ENCODE measurements at regions not wholly inside any gene's neighbourhood (a gene's known extent, or its start where the extent isn't known, plus 50 kb on each side); places are given as distances from the start of the nearest gene placed in this dataset.

- no peak overlapping the region for H3K4me3 ChIP-seq (ENCODE audit: low read length)
- no peaks in the 10 kb centered on the region for H3K36me3 ChIP-seq (ENCODE audit: control insufficient read depth, insufficient read depth, low read length)
- H4K8ac ChIP-seq (ENCODE audit: low read depth, low read length): no peak overlapping the region
- no peak overlapping the region for H3K56ac ChIP-seq (ENCODE audit: low read length)
- H3K23ac ChIP-seq (ENCODE audit: low read length): no peak overlapping the region
- no peak overlapping the region for H2AK5ac ChIP-seq (ENCODE audit: low read length)
- H3K4ac ChIP-seq (ENCODE audit: low read depth, low read length): no peak overlapping the region
- H3K27ac ChIP-seq (ENCODE audit: low read depth, low read length): no peak overlapping the region
- no peak for DNase-seq
- H2BK15ac ChIP-seq (replicated peaks; ENCODE audit: low read depth): no peak overlapping the region
- no peaks in the 10 kb centered on the region for H3K79me2 ChIP-seq (ENCODE audit: control insufficient read depth, insufficient read depth, low read length)
- no CpG with 5 or more reads among the region's 14 CpGs for WGBS (ENCODE audit: extremely low coverage, insufficient coverage, low lambda C conversion rate)
- no peak overlapping the region for H4K5ac ChIP-seq (ENCODE audit: low read length)
- H3K18ac ChIP-seq (ENCODE audit: low read length): no peak overlapping the region
- no peak overlapping the region for H2BK5ac ChIP-seq (ENCODE audit: low read length)
- H3K4me2 ChIP-seq (ENCODE audit: low read length): no peak overlapping the region
- H3K9ac ChIP-seq (ENCODE audit: low read length): no peak overlapping the region
- H3K79me1 ChIP-seq (ENCODE audit: low read length): no peaks in the 10 kb centered on the region
- H2BK120ac ChIP-seq (ENCODE audit: low read depth, low read length): no peak overlapping the region
- H3K4me1 ChIP-seq (ENCODE audit: control insufficient read depth, low read depth, low read length): no peaks in the 10 kb centered on the region
- no peaks in the 10 kb centered on the region for H3K27me3 ChIP-seq (ENCODE audit: insufficient read depth, low read length, poor library complexity)
Measured at GRCh38 chr1:31521761-31522555, 54.4 kb upstream of the TINAGL1 start.

GRCh38 chr1:31522556-31522845 is 53.8 kb upstream of the TINAGL1 start:
- no peak overlapping the region for H3K4me3 ChIP-seq (ENCODE audit: low read length)
- no peaks in the 10 kb centered on the region for H3K79me1 ChIP-seq (ENCODE audit: low read length)
- no peaks in the 10 kb centered on the region for H3K4me1 ChIP-seq (ENCODE audit: control insufficient read depth, low read depth, low read length)
- no peaks in the 10 kb centered on the region for H3K36me3 ChIP-seq (ENCODE audit: control insufficient read depth, insufficient read depth, low read length)
- no peaks in the 10 kb centered on the region for H3K79me2 ChIP-seq (ENCODE audit: control insufficient read depth, insufficient read depth, low read length)
- H2AK5ac ChIP-seq (ENCODE audit: low read length): no peak overlapping the region
- H3K18ac ChIP-seq (ENCODE audit: low read length): no peak overlapping the region
- H3K9ac ChIP-seq (ENCODE audit: low read length): no peak overlapping the region
- DNase-seq: no peak
- no CpG with 5 or more reads among the region's 5 CpGs for WGBS (ENCODE audit: extremely low coverage, insufficient coverage, low lambda C conversion rate)
- no peak overlapping the region for H3K27ac ChIP-seq (ENCODE audit: low read depth, low read length)
- no peak overlapping the region for H2BK120ac ChIP-seq (ENCODE audit: low read depth, low read length)
- no peak overlapping the region for H3K23ac ChIP-seq (ENCODE audit: low read length)
- no peak overlapping the region for H4K8ac ChIP-seq (ENCODE audit: low read depth, low read length)
- no peak overlapping the region for H3K56ac ChIP-seq (ENCODE audit: low read length)
- H2BK15ac ChIP-seq (replicated peaks; ENCODE audit: low read depth): no peak overlapping the region
- H3K4me2 ChIP-seq (ENCODE audit: low read length): no peak overlapping the region
- H4K5ac ChIP-seq (ENCODE audit: low read length): no peak overlapping the region
- H2BK5ac ChIP-seq (ENCODE audit: low read length): no peak overlapping the region
- H3K27me3 ChIP-seq (ENCODE audit: insufficient read depth, low read length, poor library complexity): no peaks in the 10 kb centered on the region
- no peak overlapping the region for H3K4ac ChIP-seq (ENCODE audit: low read depth, low read length)

- H2BK5ac ChIP-seq (ENCODE audit: low read length): no peak overlapping the region
- no peaks in the 10 kb centered on the region for H3K27me3 ChIP-seq (ENCODE audit: insufficient read depth, low read length, poor library complexity)
- H4K8ac ChIP-seq (ENCODE audit: low read depth, low read length): no peak overlapping the region
- no peak overlapping the region for H3K56ac ChIP-seq (ENCODE audit: low read length)
- H3K79me1 ChIP-seq (ENCODE audit: low read length): no peaks in the 10 kb centered on the region
- WGBS (ENCODE audit: extremely low coverage, insufficient coverage, low lambda C conversion rate): no CpG with 5 or more reads among the region's 1 CpG
- H3K4me1 ChIP-seq (ENCODE audit: control insufficient read depth, low read depth, low read length): no peaks in the 10 kb centered on the region
- no peaks in the 10 kb centered on the region for H3K79me2 ChIP-seq (ENCODE audit: control insufficient read depth, insufficient read depth, low read length)
- no peak overlapping the region for H3K27ac ChIP-seq (ENCODE audit: low read depth, low read length)
- H3K18ac ChIP-seq (ENCODE audit: low read length): no peak overlapping the region
- H3K4me2 ChIP-seq (ENCODE audit: low read length): no peak overlapping the region
- no peak for DNase-seq
- H2BK15ac ChIP-seq (replicated peaks; ENCODE audit: low read depth): no peak overlapping the region
- H3K4ac ChIP-seq (ENCODE audit: low read depth, low read length): no peak overlapping the region
- no peak overlapping the region for H3K4me3 ChIP-seq (ENCODE audit: low read length)
- H4K5ac ChIP-seq (ENCODE audit: low read length): no peak overlapping the region
- no peak overlapping the region for H3K9ac ChIP-seq (ENCODE audit: low read length)
- H2AK5ac ChIP-seq (ENCODE audit: low read length): no peak overlapping the region
- H2BK120ac ChIP-seq (ENCODE audit: low read depth, low read length): no peak overlapping the region
- H3K36me3 ChIP-seq (ENCODE audit: control insufficient read depth, insufficient read depth, low read length): no peaks in the 10 kb centered on the region
- no peak overlapping the region for H3K23ac ChIP-seq (ENCODE audit: low read length)
Measured at GRCh38 chr1:31523012-31523411, 53.3 kb upstream of the TINAGL1 start.

GRCh38 chr1:31523769-31524168 is 52.5 kb upstream of the TINAGL1 start:
- Histone ChIP-seq H4K8ac (ENCODE audit: low read depth, low read length) (no peak overlapping the region), H2BK120ac (ENCODE audit: low read depth, low read length) (no peak overlapping the region), H3K56ac (ENCODE audit: low read length) (no peak overlapping the region), H3K36me3 (ENCODE audit: control insufficient read depth, insufficient read depth, low read length) (no peaks in the 10 kb centered on the region), H4K5ac (ENCODE audit: low read length) (no peak overlapping the region), H3K4ac (ENCODE audit: low read depth, low read length) (no peak overlapping the region), H3K4me2 (ENCODE audit: low read length) (no peak overlapping the region), H2AK5ac (ENCODE audit: low read length) (no peak overlapping the region), H2BK5ac (ENCODE audit: low read length) (no peak overlapping the region), H3K18ac (ENCODE audit: low read length) (no peak overlapping the region), H3K4me1 (ENCODE audit: control insufficient read depth, low read depth, low read length) (no peaks in the 10 kb centered on the region), H3K79me1 (ENCODE audit: low read length) (no peaks in the 10 kb centered on the region), H3K79me2 (ENCODE audit: control insufficient read depth, insufficient read depth, low read length) (no peaks in the 10 kb centered on the region), H3K9ac (ENCODE audit: low read length) (no peak overlapping the region), H3K4me3 (ENCODE audit: low read length) (no peak overlapping the region), H3K23ac (ENCODE audit: low read length) (no peak overlapping the region), H3K27me3 (ENCODE audit: insufficient read depth, low read length, poor library complexity) (no peaks in the 10 kb centered on the region), H3K27ac (ENCODE audit: low read depth, low read length) (no peak overlapping the region), H2BK15ac (replicated peaks; ENCODE audit: low read depth) (no peak overlapping the region)
- WGBS (ENCODE audit: extremely low coverage, insufficient coverage, low lambda C conversion rate): no CpG with 5 or more reads among the region's 5 CpGs
- no peak for DNase-seq

- no peak overlapping the region for H3K27ac ChIP-seq (ENCODE audit: low read depth, low read length)
- no peak overlapping the region for H2BK15ac ChIP-seq (replicated peaks; ENCODE audit: low read depth)
- no peak overlapping the region for H3K9ac ChIP-seq (ENCODE audit: low read length)
- H3K27me3 ChIP-seq (ENCODE audit: insufficient read depth, low read length, poor library complexity): no peaks in the 10 kb centered on the region
- no peak overlapping the region for H3K56ac ChIP-seq (ENCODE audit: low read length)
- no peak overlapping the region for H4K5ac ChIP-seq (ENCODE audit: low read length)
- H3K4ac ChIP-seq (ENCODE audit: low read depth, low read length): no peak overlapping the region
- no peaks in the 10 kb centered on the region for H3K79me2 ChIP-seq (ENCODE audit: control insufficient read depth, insufficient read depth, low read length)
- no peak overlapping the region for H2BK120ac ChIP-seq (ENCODE audit: low read depth, low read length)
- H4K8ac ChIP-seq (ENCODE audit: low read depth, low read length): no peak overlapping the region
- no peak for DNase-seq
- H3K4me3 ChIP-seq (ENCODE audit: low read length): no peak overlapping the region
- H3K18ac ChIP-seq (ENCODE audit: low read length): no peak overlapping the region
- H3K23ac ChIP-seq (ENCODE audit: low read length): no peak overlapping the region
- no peaks in the 10 kb centered on the region for H3K4me1 ChIP-seq (ENCODE audit: control insufficient read depth, low read depth, low read length)
- no CpG with 5 or more reads among the region's 15 CpGs for WGBS (ENCODE audit: extremely low coverage, insufficient coverage, low lambda C conversion rate)
- no peak overlapping the region for H2BK5ac ChIP-seq (ENCODE audit: low read length)
- no peak overlapping the region for H3K4me2 ChIP-seq (ENCODE audit: low read length)
- H3K79me1 ChIP-seq (ENCODE audit: low read length): no peaks in the 10 kb centered on the region
- no peaks in the 10 kb centered on the region for H3K36me3 ChIP-seq (ENCODE audit: control insufficient read depth, insufficient read depth, low read length)
- no peak overlapping the region for H2AK5ac ChIP-seq (ENCODE audit: low read length)
Measured at GRCh38 chr1:31524186-31524901, 52.0 kb upstream of the TINAGL1 start.

Data from mesendoderm (in vitro differentiated cells).